IgD-negative memory B cell (primary cell): ENCODE measurements at regions not wholly inside any gene's neighbourhood (a gene's known extent, or its start where the extent isn't known, plus 50 kb on each side); places are given as distances from the start of the nearest gene placed in this dataset.

Source experiments
- H3K27ac Mint-ChIP-seq, 3 donors: one replicate each; pipeline ENCODE4 v1.8.0; 2020 to 2022; ENCODE audit warnings: mild to moderate bottlenecking in 3 of 3, mixed read lengths in 3 of 3, moderate library complexity in 1 of 3
- H3K27me3 Mint-ChIP-seq: one replicate; pipeline ENCODE4 v1.8.0; 2021; ENCODE audit warnings: mixed read lengths
- H3K36me3 Mint-ChIP-seq: one replicate; pipeline ENCODE4 v1.8.0; 2020; ENCODE audit warnings: mild to moderate bottlenecking, mixed read lengths
- H3K4me1 Mint-ChIP-seq, 3 donors: one replicate each; pipeline ENCODE4 v1.8.0; 2020 to 2022; ENCODE audit warnings: mixed read lengths in 3 of 3, mild to moderate bottlenecking in 1 of 3
- H3K4me3 Mint-ChIP-seq, 4 donors: one replicate each; pipeline ENCODE4 v1.8.0; 2020 to 2022; ENCODE audit warnings: mild to moderate bottlenecking in 4 of 4, mixed read lengths in 4 of 4, moderate library complexity in 3 of 4
- H3K9me3 Mint-ChIP-seq, 3 donors: one replicate each; pipeline ENCODE4 v1.8.0; 2020 to 2021; ENCODE audit warnings: mixed read lengths in 3 of 3, mild to moderate bottlenecking in 1 of 3

DNA sequence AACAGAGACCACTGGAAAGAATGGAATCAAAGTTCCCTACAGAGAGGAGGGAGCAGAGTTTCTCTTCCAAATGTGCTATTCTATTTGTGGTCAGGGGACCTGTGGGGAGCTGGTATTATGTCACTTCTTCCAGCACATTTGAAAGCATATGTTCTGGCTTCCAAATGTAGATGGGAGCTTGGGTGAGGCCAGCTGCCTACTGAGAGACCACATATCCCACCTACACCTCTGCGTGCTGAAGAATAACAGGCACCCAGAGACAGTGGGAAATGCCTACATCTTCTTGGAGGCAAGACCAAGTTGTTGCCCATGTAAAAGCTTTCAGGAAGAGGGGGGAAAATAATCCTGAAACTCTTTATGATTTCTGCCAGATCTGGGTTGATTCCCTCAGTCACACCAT lies 286.8 kb upstream of the UMPS start:
- peaks cover 9% of the 10 kb centered on the region for H3K27me3 Mint-ChIP-seq
- H3K4me3 Mint-ChIP-seq: no peak overlapping the region
- H3K36me3 Mint-ChIP-seq: no peaks in the 10 kb centered on the region
- H3K9me3 Mint-ChIP-seq: no peaks in the 10 kb centered on the region
- no peaks in the 10 kb centered on the region for H3K4me1 Mint-ChIP-seq
- H3K27ac Mint-ChIP-seq: no peak overlapping the region

DNA sequence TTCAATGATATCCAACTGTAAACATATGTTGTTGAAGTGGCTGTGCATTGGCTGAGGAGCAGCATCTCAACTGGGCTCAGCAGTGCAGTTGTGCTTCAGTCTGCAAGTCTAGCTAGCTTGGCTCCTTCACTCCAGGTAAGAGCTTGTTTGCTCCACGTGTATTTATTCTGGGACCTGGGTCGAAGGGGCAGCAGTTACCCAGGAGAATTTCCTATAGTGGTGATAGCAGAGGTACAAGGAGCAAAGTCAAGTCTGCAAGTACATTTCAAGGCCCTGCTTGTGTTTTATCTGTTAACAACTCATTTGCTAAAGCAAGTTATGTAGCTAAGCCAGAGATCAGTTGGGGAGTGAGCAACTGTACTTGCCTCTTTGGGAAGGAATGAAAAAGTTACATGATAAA lies 286.2 kb upstream of the UMPS start:
- no peaks in the 10 kb centered on the region for H3K4me1 Mint-ChIP-seq
- H3K9me3 Mint-ChIP-seq: no peaks in the 10 kb centered on the region

DNA sequence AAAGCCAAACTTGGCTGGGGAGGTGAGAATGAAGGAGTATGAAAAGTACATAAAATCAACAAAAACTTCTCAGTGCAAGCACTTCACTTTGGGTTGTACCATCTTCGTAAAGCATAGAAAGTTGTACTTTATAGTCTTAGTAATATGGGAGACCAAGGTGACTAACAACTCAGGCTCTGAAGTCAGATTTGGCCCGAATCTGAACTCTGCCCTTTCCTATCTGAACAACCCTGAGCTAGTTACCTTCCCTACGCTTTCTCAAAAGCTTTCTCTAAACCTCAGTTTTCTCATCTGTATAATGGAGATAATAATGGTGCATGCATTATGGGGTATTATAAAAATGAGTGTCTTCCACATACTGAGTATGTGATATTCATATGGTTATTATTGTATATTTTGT lies 285.4 kb upstream of the UMPS start:
- Mint-ChIP-seq H3K27me3 (peaks cover 9% of the 10 kb centered on the region), H3K4me3 (no peak overlapping the region), H3K36me3 (no peaks in the 10 kb centered on the region), H3K27ac (no peak overlapping the region), H3K9me3 (no peaks in the 10 kb centered on the region), H3K4me1 (no peaks in the 10 kb centered on the region)

More for the DNA sequence above, 286.2 kb upstream of the UMPS start:
- peaks cover 11% of the 10 kb centered on the region for H3K27me3 Mint-ChIP-seq
- H3K27ac Mint-ChIP-seq: no peak overlapping the region
- H3K36me3 Mint-ChIP-seq: no peaks in the 10 kb centered on the region
- no peak overlapping the region for H3K4me3 Mint-ChIP-seq

GRCh38 chr3:124447845-124448244 lies 282.4 kb upstream of the UMPS start:
- Mint-ChIP-seq H3K9me3 (peaks cover 0 to 3% (median 0%) of the 10 kb centered on the region in 3 donors), H3K4me1 (peaks cover 0 to 5% (median 0%) of the 10 kb centered on the region in 3 donors), H3K27me3 (peaks cover 9% of the 10 kb centered on the region), H3K27ac (no peak overlapping the region), H3K4me3 (no peak overlapping the region), H3K36me3 (no peaks in the 10 kb centered on the region)

GRCh38 chr3:124448954-124449353 lies 281.3 kb upstream of the UMPS start:
- Mint-ChIP-seq H3K4me3 (no peak overlapping the region), H3K4me1 (peaks cover 0 to 5% (median 0%) of the 10 kb centered on the region in 3 donors), H3K9me3 (peaks cover 0 to 3% (median 0%) of the 10 kb centered on the region in 3 donors), H3K27ac (no peak overlapping the region), H3K36me3 (no peaks in the 10 kb centered on the region), H3K27me3 (peaks cover 9% of the 10 kb centered on the region)

DNA sequence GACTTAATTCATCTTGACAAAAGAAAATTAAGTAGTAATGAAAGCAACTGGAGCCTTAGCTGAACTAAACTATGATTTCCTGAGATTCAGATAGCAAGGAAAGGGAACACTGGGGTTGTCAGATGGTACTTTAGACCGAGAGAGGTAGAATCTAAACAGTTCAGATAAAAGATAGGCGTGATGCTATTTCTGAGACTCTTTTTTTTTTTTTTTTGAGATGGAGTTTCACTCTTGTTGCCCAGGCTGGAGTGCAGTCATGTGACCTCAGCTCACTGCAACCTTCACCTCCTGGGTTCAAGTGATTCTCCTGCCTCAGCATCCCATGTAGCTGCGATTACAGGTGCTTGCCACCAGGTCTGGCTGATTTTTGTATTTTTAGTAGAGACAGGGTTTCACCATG lies 279.9 kb upstream of the UMPS start:
- H3K36me3 Mint-ChIP-seq: no peaks in the 10 kb centered on the region
- peaks cover 0 to 3% (median 0%) of the 10 kb centered on the region in 3 donors for H3K9me3 Mint-ChIP-seq
- H3K27ac Mint-ChIP-seq: no peak overlapping the region
- no peak overlapping the region for H3K4me3 Mint-ChIP-seq
- H3K27me3 Mint-ChIP-seq: peaks cover 7% of the 10 kb centered on the region
- H3K4me1 Mint-ChIP-seq: peaks cover 0 to 5% (median 0%) of the 10 kb centered on the region in 3 donors

DNA sequence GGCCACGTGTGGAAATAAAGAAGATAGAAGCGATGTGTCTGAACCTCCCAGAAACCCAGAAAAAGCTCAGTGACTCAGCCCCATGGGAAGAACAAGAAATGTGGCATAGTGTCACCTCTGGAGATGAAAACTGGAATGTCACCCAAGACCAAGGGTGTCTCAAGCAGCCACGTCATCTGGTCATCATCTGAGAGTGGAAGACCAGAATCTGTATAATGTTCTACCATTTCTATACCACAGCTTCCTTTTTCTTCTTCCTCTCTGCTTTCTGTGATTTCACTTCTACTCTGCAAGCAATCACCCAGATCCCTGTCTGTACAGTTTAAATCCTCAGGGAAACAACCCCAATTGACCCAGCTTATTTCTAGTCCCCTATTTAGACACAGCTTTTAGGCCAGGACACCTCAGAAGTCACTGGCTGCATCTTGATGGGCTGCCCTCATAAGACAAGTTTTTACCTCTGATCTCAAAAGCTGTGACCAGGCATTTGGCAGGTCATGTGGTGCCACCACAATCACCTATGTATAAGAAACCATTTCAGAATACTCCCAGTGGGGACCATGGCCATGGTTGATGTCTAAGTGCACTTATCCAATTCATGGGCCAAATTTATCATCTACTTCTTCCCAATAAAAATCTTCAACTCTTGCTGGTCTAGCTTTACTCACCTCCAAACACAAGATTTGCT lies 278.5 kb upstream of the UMPS start:
- no peaks in the 10 kb centered on the region for H3K36me3 Mint-ChIP-seq
- H3K4me1 Mint-ChIP-seq: peaks cover 0 to 5% (median 0%) of the 10 kb centered on the region in 3 donors
- peaks cover 7% of the 10 kb centered on the region for H3K27me3 Mint-ChIP-seq
- H3K4me3 Mint-ChIP-seq: no peak overlapping the region
- peaks cover 0 to 3% (median 0%) of the 10 kb centered on the region in 3 donors for H3K9me3 Mint-ChIP-seq
- no peak overlapping the region for H3K27ac Mint-ChIP-seq

- Mint-ChIP-seq H3K27ac (no peak overlapping the region), H3K27me3 (peaks cover 7% of the 10 kb centered on the region), H3K4me1 (peaks cover 0 to 5% (median 0%) of the 10 kb centered on the region in 3 donors), H3K36me3 (no peaks in the 10 kb centered on the region), H3K4me3 (no peak overlapping the region), H3K9me3 (peaks cover 0 to 3% (median 0%) of the 10 kb centered on the region in 3 donors)
Observed at GRCh38 chr3:124453189-124453588, 277.1 kb upstream of the UMPS start.

GRCh38 chr3:124455891-124456290 lies 274.4 kb upstream of the UMPS start:
- no peak overlapping the region for H3K4me3 Mint-ChIP-seq
- H3K27me3 Mint-ChIP-seq: peaks cover 5% of the 10 kb centered on the region
- no peak overlapping the region for H3K27ac Mint-ChIP-seq
- H3K36me3 Mint-ChIP-seq: no peaks in the 10 kb centered on the region
- peaks cover 0 to 2% (median 0%) of the 10 kb centered on the region in 3 donors for H3K9me3 Mint-ChIP-seq
- peaks cover 0 to 5% (median 0%) of the 10 kb centered on the region in 3 donors for H3K4me1 Mint-ChIP-seq

DNA sequence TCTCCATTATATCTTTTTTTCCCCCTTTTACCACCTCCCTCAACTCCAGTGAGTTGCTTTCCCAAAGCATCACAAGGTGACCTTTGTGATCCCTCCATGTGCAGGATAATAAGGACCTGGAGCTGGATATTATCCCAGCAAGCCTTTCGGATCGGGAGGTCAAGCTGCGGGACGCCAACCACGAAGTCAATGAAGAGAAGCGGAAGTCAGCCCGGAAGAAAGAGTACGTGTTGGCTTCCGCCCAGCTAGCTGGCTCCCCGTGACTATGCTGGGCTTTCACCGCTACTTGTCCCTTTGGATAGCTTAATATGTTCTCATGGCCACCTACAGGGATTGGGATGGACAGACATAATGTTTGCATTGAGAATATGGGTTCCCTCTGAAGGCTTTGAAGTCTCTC lies 273.7 kb upstream of the UMPS start:
- Mint-ChIP-seq H3K27ac (no peak overlapping the region), H3K4me3 (no peak overlapping the region), H3K4me1 (peaks cover 0 to 4% (median 0%) of the 10 kb centered on the region in 3 donors), H3K27me3 (peaks cover 9% of the 10 kb centered on the region), H3K9me3 (peaks cover 0 to 2% (median 0%) of the 10 kb centered on the region in 3 donors), H3K36me3 (no peaks in the 10 kb centered on the region)

DNA sequence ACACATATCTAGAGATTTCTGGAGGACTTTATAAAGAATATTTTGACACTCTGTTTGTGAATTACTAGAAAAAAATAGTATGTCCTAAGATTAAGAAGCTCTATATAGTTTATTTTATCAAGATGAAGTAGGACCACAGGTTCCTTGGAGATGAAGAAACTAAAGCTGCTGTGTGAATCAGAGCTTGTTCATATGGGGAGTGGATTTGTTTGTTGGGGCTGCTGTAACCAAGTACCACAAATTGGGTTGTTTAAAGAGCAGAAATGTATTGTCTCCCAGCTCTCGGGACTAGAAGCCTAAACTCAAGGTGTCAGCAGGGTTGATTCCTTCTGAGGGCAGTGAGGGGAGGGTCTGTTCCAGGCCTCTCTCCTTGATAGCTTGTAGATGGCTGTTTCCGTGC lies 270.6 kb upstream of the UMPS start:
- Mint-ChIP-seq H3K9me3 (no peaks in the 10 kb centered on the region), H3K27ac (no peak overlapping the region), H3K27me3 (peaks cover 15% of the 10 kb centered on the region), H3K36me3 (no peaks in the 10 kb centered on the region), H3K4me3 (no peak overlapping the region), H3K4me1 (no peaks in the 10 kb centered on the region)

GRCh38 chr3:124461126-124461525 lies 269.1 kb upstream of the UMPS start:
- Mint-ChIP-seq H3K9me3 (no peaks in the 10 kb centered on the region), H3K27ac (no peak overlapping the region), H3K4me1 (no peaks in the 10 kb centered on the region), H3K36me3 (no peaks in the 10 kb centered on the region), H3K4me3 (no peak overlapping the region), H3K27me3 (peaks cover 11% of the 10 kb centered on the region)

DNA sequence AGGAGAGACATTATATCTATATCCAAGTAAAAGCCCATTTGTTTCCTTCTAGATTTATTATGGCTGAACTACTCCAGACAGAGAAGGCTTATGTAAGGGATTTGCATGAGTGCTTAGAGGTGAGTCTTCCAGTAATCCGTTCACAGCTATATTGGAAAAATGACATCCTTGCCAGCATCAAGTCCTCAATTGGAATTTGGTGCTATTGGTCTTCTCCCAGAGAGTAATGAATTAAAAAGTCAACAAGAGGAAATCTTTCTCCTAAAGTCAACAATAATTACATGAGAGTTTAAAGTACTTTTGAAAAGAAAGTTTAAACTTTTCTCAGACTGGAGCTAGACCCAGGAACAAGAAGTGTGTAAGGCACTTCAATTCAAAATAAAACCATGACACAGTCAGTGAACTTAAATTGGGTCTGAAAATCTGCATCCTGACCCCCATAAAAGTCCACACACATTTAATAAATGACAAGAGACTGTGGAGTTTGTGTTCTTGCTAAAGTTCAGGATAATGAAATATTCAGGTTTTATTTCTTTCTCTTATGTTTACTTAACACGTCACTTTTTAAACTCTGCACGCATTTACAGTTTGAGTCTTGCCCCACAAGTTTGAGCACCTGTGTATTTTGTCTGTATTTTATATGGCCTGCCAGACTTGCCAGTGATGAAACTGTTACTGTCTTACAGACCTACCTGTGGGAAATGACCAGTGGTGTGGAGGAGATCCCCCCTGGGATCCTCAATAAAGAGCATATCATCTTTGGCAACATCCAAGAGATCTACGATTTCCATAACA lies 268.2 kb upstream of the UMPS start:
- no peak overlapping the region for H3K27ac Mint-ChIP-seq
- H3K9me3 Mint-ChIP-seq: no peaks in the 10 kb centered on the region
- peaks cover 11% of the 10 kb centered on the region for H3K27me3 Mint-ChIP-seq

DNA sequence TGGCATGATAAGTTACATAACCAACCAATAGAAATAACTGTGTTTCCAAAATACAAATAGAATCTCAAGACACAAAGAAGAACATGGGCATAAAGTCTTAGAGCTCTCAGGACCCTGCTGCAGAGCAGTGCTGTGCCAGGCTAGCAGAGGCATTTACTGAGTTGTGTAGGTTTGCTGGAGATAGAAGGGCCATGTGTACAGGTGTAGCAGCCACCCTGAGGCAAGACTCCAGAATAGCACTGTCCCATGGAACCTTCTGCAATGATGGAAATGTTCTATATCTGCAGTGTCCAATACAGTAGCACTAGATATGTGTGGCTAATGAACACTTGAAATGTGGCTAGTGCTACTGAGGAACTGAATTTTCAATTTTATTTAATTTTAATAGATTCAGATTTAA lies 267.0 kb upstream of the UMPS start:
- H3K4me1 Mint-ChIP-seq: no peaks in the 10 kb centered on the region
- no peaks in the 10 kb centered on the region for H3K36me3 Mint-ChIP-seq
- H3K27me3 Mint-ChIP-seq: peaks cover 13% of the 10 kb centered on the region
- no peak overlapping the region for H3K27ac Mint-ChIP-seq
- no peaks in the 10 kb centered on the region for H3K9me3 Mint-ChIP-seq
- no peak overlapping the region for H3K4me3 Mint-ChIP-seq

More for the DNA sequence above, 268.2 kb upstream of the UMPS start:
- H3K36me3 Mint-ChIP-seq: no peaks in the 10 kb centered on the region
- no peak overlapping the region for H3K4me3 Mint-ChIP-seq
- no peaks in the 10 kb centered on the region for H3K4me1 Mint-ChIP-seq

DNA sequence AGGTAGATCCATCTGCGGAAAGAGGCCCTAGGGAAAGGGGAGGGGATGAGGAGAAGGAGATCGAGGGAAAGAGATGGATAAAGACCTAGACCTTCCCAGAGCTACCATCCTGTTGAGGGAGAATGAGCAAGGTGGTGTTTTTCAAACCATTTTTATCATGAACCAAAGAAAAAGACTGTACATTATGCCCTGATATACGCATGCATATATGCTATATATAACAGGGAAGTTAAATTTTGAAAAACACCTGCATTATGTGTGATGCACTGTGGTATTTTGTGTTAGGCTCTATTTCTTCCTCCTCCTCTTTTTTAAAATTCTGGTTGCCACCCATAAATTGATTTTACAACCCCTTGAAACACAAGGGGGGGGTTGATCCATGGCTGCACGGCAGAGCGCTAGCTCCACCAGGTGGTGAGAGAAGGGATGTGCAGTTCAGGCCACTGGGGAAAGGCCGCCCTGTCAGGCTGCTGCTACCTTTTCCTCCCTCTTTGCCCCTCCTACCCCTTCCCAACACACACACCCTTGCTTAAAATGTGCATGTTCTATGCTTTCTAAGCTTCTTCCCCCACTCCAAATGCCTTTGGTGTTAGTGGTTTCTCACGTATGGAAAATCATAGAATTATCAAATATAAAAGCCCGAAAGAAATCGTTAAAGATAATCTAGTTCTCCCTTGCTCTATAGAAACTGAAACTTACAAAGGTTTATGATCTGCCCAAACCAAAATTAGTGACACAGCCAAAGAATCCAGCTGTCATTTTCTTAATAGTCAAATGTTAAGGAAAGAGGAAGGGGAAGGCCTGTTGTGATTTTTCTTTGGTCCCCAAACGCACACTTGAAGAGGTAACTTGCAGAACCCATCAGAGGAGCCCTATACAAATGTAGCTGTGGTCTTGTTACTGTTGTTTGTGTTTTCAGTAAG lies 262.0 kb upstream of the UMPS start:
- H3K4me3 Mint-ChIP-seq: no peak overlapping the region
- peaks cover 7% of the 10 kb centered on the region for H3K27me3 Mint-ChIP-seq
- H3K27ac Mint-ChIP-seq: no peak overlapping the region
- no peaks in the 10 kb centered on the region for H3K4me1 Mint-ChIP-seq
- peaks cover 0 to 2% (median 0%) of the 10 kb centered on the region in 3 donors for H3K9me3 Mint-ChIP-seq
- H3K36me3 Mint-ChIP-seq: no peaks in the 10 kb centered on the region
